Neural progenitor cell (in vitro differentiated cells): ENCODE measurements at regions not wholly inside any gene's neighbourhood (a gene's known extent, or its start where the extent isn't known, plus 50 kb on each side); places are given as distances from the start of the nearest gene placed in this dataset.
"Not testable (repeated sequence)": the region's sequence is repeated elsewhere in the genome, so short reads cannot be mapped to it uniquely, and the experiment has no call there.

Experiments used
- CTCF ChIP-seq: fragments of 200-600 bp; sonication (generic); IDR thresholded peaks from 2 replicates; pipeline ENCODE4 v1.5.1; 2017; ENCODE audit warnings: antibody characterized with exemption, mild to moderate bottlenecking
- EZH2 ChIP-seq: fragments of 200-600 bp; sonication (generic); IDR thresholded peaks from 2 replicates; pipeline ENCODE4 v1.6.1; 2017; ENCODE audit warnings: antibody characterized with exemption, mild to moderate bottlenecking, moderate library complexity

- not testable (repeated sequence) for TF ChIP-seq CTCF, EZH2
These were observed 125.9 kb downstream of the TANC2 start for GRCh38 chr17:63091909-63092308.
